Liver (tissue), 8 donors: ENCODE measurements at regions not wholly inside any gene's neighbourhood (a gene's known extent, or its start where the extent isn't known, plus 50 kb on each side); places are given as distances from the start of the nearest gene placed in this dataset.

Source experiments
- DNase-seq: peaks from one replicate; pipeline ENCODE4 v3.0.0-alpha.2; 2017; ENCODE audit warnings: low spot score
- H3K27ac ChIP-seq, 2 donors: one replicate each; pipeline ENCODE4 v1.7.0; 2013; ENCODE audit warnings: inconsistent platforms in 2 of 2, low read length in 2 of 2, control low read depth in 1 of 2, low read depth in 1 of 2, mild to moderate bottlenecking in 1 of 2
- H3K27me3 ChIP-seq, 4 donors: one replicate each; pipeline versions ENCODE4 v1.6.1 to v1.7.0; 2013; ENCODE audit warnings: low read length in 3 of 4, inconsistent platforms in 1 of 4, mild to moderate bottlenecking in 1 of 4, moderate library complexity in 1 of 4; ENCODE audit not compliant: control insufficient read depth in 4 of 4, insufficient read depth in 4 of 4
- H3K36me3 ChIP-seq, 4 donors: one replicate each; pipeline versions ENCODE4 v1.6.1 to v1.7.0; 2013; ENCODE audit warnings: low read length in 3 of 4, mild to moderate bottlenecking in 3 of 4, low read depth in 1 of 4, moderate library complexity in 1 of 4; ENCODE audit not compliant: control insufficient read depth in 4 of 4, insufficient read depth in 3 of 4
- H3K4me1 ChIP-seq, 4 donors: one replicate each; pipeline versions ENCODE4 v1.6.1 to v1.7.0; 2013; ENCODE audit warnings: low read length in 3 of 4, mild to moderate bottlenecking in 3 of 4, moderate library complexity in 1 of 4; ENCODE audit not compliant: control insufficient read depth in 4 of 4, insufficient read depth in 4 of 4
- H3K4me3 ChIP-seq, 3 donors: one replicate each; pipeline versions ENCODE4 v1.6.1 to v1.7.0; 2013; ENCODE audit warnings: low read length in 3 of 3, control low read depth in 1 of 3, low read depth in 1 of 3, mild to moderate bottlenecking in 1 of 3
- H3K9ac ChIP-seq, 2 donors: one replicate each; pipeline ENCODE4 v1.7.0; 2013; ENCODE audit warnings: low read length in 2 of 2, mild to moderate bottlenecking in 2 of 2, moderate library complexity in 2 of 2, control low read depth in 1 of 2, low read depth in 1 of 2
- H3K9me3 ChIP-seq, 4 donors: one replicate each; pipeline versions ENCODE4 v1.6.1 to v1.7.0; 2013; ENCODE audit warnings: low read length in 3 of 4; ENCODE audit not compliant: control insufficient read depth in 4 of 4
- EGR1 ChIP-seq, 2 donors: IDR thresholded peaks; 2 replicates each; pipeline ENCODE4 v1.6.1; 2016 to 2018; ENCODE audit warnings: antibody characterized with exemption in 2 of 2, low read depth in 2 of 2
- FOXA1 ChIP-seq: IDR thresholded peaks from 2 replicates; pipeline ENCODE4 v1.6.1; 2016; ENCODE audit warnings: antibody characterized with exemption
- FOXA2 ChIP-seq: IDR thresholded peaks from 2 replicates; pipeline ENCODE4 v1.6.1; 2016; ENCODE audit warnings: antibody characterized with exemption
- GABPA ChIP-seq, 2 donors: IDR thresholded peaks in 1 of 2; conservative IDR thresholded peaks in 1 of 2; 2 replicates each; pipeline ENCODE4 v1.6.1; 2016; ENCODE audit warnings: antibody characterized with exemption in 2 of 2, mild to moderate bottlenecking in 1 of 2, moderate library complexity in 1 of 2
- HNF4A ChIP-seq, 2 donors: conservative IDR thresholded peaks; 2 replicates each; pipeline ENCODE4 v1.6.1; 2016; ENCODE audit warnings: antibody characterized with exemption in 2 of 2, mild to moderate bottlenecking in 2 of 2
- HNF4G ChIP-seq: IDR thresholded peaks from 2 replicates; pipeline ENCODE4 v1.6.1; 2016; ENCODE audit warnings: antibody characterized with exemption
- JUND ChIP-seq, 2 donors: IDR thresholded peaks; 2 replicates each; pipeline ENCODE4 v1.6.1; 2016; ENCODE audit warnings: antibody characterized with exemption in 2 of 2
- NR2F2 ChIP-seq: IDR thresholded peaks from 2 replicates; pipeline ENCODE4 v1.6.1; 2016; ENCODE audit warnings: antibody characterized with exemption
- RAD21 ChIP-seq, 2 donors: IDR thresholded peaks; 2 replicates each; pipeline ENCODE4 v1.6.1; 2016; ENCODE audit warnings: antibody characterized with exemption in 2 of 2, mild to moderate bottlenecking in 2 of 2
- RXRA ChIP-seq, 2 donors: IDR thresholded peaks; 2 replicates each; pipeline ENCODE4 v1.6.1; 2017 to 2018; ENCODE audit warnings: antibody characterized with exemption in 2 of 2, mild to moderate bottlenecking in 1 of 2
- SP1 ChIP-seq: IDR thresholded peaks from 2 replicates; pipeline ENCODE4 v1.6.1; 2018; ENCODE audit warnings: antibody characterized with exemption, mild to moderate bottlenecking
- TAF1 ChIP-seq: conservative IDR thresholded peaks from 2 replicates; pipeline ENCODE4 v1.6.1; 2016; ENCODE audit warnings: antibody characterized with exemption, mild to moderate bottlenecking
- YY1 ChIP-seq: IDR thresholded peaks from 2 replicates; pipeline ENCODE4 v1.6.1; 2016; ENCODE audit warnings: antibody characterized with exemption, mild to moderate bottlenecking
- WGBS: extraction: QIAGEN DNeasy Blood & Tissue Kit; methylation state at CpG from one replicate; pipeline ENCODE4 v1.1.7; 2013; 5-methylcytosine and 5-hydroxymethylcytosine counted together
- TF ChIP-seq, protein P1 (sequence below): IDR thresholded peaks from 2 replicates; pipeline ENCODE4 v1.6.1; 2016; ENCODE audit warnings: antibody characterized with exemption
- TF ChIP-seq, protein P2 (sequence below): IDR thresholded peaks from 2 replicates; pipeline ENCODE4 v1.6.1; 2016; ENCODE audit warnings: antibody characterized with exemption, mild to moderate bottlenecking
- TF ChIP-seq, protein P3 (sequence below): IDR thresholded peaks from 2 replicates; pipeline ENCODE4 v1.6.1; 2016; ENCODE audit warnings: antibody characterized with exemption
- TF ChIP-seq, protein P4 (sequence below): IDR thresholded peaks from 2 replicates; pipeline ENCODE4 v1.6.1; 2016; ENCODE audit warnings: antibody characterized with exemption
- TF ChIP-seq, protein P5 (sequence below): fragments of 150-350 bp; IDR thresholded peaks from 2 replicates; pipeline ENCODE4 v1.5.1; 2017; ENCODE audit warnings: improper control_type of control experiment, low read depth, low read length; ENCODE audit not compliant: missing input control
- donor health status: healthy.
- donor health status: healthy.
- donor health status: healthy.
- donor health status: healthy.
- donor health status: healthy.

DNA sequence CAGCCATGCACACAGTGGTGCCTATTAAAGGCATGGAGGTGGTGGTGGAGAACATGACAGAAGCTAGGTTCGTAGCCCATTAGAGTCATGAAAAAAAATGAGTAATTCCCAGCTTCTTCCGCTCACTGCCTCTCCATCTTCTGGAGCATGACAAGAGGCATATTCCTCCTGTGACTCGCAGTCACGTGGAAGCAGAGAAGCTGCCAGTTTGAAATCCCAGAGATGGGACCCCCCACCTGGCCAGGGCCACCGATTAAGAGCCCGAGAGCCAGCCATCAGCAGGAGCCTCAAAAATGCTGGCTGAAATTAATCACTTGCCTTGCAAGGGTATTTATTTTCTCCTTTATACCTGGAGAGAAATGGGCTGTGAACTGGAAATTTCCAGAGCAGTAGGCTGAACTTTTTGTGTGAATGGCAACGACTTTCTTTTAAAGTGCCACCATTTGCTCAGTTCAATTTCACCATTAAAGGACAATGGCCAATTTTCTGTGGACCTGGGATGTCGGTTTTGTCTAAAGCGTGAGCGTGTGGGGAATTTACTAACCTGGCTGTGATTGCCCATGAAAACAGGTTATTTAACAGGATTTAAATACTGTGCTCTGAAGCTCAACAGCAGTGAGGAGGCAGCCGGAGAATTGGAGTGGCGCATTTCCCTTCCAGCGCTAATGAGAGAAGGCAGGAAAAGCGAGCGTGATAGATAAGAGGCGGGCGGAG, 189.7 kb upstream of the SDK2 start:
- DNase-seq = no peak
- Histone ChIP-seq H3K36me3 (no peaks in the 10 kb centered on the region), H3K4me3 (no peak overlapping the region), H3K27ac (no peak overlapping the region), H3K27me3 (no peaks in the 10 kb centered on the region), H3K9me3 (no peaks in the 10 kb centered on the region), H3K4me1 (no peaks in the 10 kb centered on the region), H3K9ac (no peak overlapping the region)
- TF ChIP-seq, protein P1, sequence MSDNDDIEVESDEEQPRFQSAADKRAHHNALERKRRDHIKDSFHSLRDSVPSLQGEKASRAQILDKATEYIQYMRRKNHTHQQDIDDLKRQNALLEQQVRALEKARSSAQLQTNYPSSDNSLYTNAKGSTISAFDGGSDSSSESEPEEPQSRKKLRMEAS = no peak
- WGBS = 64% methylated on average over 17 of the region's 17 CpGs

DNA sequence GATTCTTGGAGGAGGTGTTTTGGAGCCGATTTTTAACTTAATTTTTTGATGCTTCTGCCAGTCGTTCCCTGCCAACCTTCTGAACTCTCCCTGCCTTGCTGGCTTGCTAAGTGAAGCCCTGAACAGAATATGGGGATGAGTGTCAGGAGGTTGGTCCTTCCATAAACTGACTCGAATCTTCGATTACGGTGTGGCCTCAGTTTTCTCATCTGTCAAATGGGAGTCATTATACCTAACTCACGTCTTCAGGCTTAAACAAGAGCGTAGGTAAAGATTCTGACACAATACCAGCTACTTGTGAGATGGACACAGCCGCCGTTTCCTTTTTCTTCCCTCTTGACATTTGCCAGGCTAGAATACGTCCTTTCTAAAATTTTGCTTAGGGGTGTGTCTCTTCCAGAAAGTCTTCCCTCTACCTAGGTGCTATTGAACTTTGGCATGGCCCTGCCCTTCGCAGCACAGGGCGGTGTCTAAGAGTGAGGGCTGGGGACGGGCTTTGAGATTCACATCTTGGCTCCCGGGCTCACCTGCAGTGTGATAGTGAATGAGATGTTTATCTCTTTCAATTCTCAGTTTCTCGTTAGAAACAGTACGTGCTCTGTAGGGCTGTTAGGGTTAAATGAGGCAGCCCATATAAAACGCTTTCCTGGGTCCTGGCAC, 190.6 kb upstream of the SDK2 start:
- H3K36me3 ChIP-seq = no peaks in the 10 kb centered on the region
- 68% methylated on average over 17 of the region's 17 CpGs for WGBS
- TF ChIP-seq SP1 (no peak), RAD21 (IDR thresholded peaks at IDR 0.05) (no peak)
- DNase-seq = no peak
- no peaks in the 10 kb centered on the region for H3K4me1 ChIP-seq
- H3K4me3 ChIP-seq = no peak overlapping the region
- H3K27ac ChIP-seq = no peak overlapping the region
- H3K9me3 ChIP-seq = no peaks in the 10 kb centered on the region
- no peaks in the 10 kb centered on the region for H3K27me3 ChIP-seq
- no peak overlapping the region for H3K9ac ChIP-seq

DNA sequence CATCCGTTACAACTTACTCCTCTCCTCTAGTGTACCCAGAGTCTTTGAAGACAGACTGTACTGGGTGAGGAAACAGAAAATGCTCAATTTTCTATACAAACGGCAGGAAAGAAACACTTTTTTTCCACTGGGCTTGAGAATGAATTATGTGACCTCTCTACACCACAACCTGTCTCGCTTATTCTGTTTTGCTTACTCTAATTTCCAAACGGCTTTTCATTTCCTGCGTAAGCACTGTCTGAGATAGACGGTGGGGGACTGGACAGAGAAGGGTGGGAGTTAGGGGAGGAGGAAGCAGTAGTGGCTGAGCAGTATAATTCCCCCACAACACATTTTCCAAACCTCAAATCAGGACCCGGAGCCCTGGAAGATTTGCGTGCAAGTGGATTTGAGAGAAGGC, 191.4 kb upstream of the SDK2 start:
- Histone ChIP-seq H3K36me3 (no peaks in the 10 kb centered on the region), H3K9ac (no peak overlapping the region), H3K4me3 (no peak overlapping the region), H3K27me3 (no peaks in the 10 kb centered on the region), H3K4me1 (no peaks in the 10 kb centered on the region), H3K27ac (no peak overlapping the region), H3K9me3 (no peaks in the 10 kb centered on the region)
- DNase-seq = no peak
- WGBS = 54% methylated on average over 8 of the region's 8 CpGs
- TF ChIP-seq SP1 (no peak), GABPA (IDR thresholded peaks at IDR 0.05 in 1 of 2, conservative IDR thresholded peaks at IDR 0.05 in 1 of 2) (no peak), FOXA2 (no peak), RAD21 (IDR thresholded peaks at IDR 0.05) (no peak), NR2F2 (no peak), EGR1 (IDR thresholded peaks at IDR 0.05; ENCODE audit: low read depth in 2 of 2) (no peak), TAF1 (no peak), YY1 (no peak), JUND (IDR thresholded peaks at IDR 0.05) (no peak), FOXA1 (no peak), HNF4A (conservative IDR thresholded peaks at IDR 0.05) (no peak), RXRA (IDR thresholded peaks at IDR 0.05) (no peak), HNF4G (no peak)
- TF ChIP-seq, protein P1 = no peak
- TF ChIP-seq, protein P2, sequence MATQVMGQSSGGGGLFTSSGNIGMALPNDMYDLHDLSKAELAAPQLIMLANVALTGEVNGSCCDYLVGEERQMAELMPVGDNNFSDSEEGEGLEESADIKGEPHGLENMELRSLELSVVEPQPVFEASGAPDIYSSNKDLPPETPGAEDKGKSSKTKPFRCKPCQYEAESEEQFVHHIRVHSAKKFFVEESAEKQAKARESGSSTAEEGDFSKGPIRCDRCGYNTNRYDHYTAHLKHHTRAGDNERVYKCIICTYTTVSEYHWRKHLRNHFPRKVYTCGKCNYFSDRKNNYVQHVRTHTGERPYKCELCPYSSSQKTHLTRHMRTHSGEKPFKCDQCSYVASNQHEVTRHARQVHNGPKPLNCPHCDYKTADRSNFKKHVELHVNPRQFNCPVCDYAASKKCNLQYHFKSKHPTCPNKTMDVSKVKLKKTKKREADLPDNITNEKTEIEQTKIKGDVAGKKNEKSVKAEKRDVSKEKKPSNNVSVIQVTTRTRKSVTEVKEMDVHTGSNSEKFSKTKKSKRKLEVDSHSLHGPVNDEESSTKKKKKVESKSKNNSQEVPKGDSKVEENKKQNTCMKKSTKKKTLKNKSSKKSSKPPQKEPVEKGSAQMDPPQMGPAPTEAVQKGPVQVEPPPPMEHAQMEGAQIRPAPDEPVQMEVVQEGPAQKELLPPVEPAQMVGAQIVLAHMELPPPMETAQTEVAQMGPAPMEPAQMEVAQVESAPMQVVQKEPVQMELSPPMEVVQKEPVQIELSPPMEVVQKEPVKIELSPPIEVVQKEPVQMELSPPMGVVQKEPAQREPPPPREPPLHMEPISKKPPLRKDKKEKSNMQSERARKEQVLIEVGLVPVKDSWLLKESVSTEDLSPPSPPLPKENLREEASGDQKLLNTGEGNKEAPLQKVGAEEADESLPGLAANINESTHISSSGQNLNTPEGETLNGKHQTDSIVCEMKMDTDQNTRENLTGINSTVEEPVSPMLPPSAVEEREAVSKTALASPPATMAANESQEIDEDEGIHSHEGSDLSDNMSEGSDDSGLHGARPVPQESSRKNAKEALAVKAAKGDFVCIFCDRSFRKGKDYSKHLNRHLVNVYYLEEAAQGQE = no peak
- TF ChIP-seq, protein P3, sequence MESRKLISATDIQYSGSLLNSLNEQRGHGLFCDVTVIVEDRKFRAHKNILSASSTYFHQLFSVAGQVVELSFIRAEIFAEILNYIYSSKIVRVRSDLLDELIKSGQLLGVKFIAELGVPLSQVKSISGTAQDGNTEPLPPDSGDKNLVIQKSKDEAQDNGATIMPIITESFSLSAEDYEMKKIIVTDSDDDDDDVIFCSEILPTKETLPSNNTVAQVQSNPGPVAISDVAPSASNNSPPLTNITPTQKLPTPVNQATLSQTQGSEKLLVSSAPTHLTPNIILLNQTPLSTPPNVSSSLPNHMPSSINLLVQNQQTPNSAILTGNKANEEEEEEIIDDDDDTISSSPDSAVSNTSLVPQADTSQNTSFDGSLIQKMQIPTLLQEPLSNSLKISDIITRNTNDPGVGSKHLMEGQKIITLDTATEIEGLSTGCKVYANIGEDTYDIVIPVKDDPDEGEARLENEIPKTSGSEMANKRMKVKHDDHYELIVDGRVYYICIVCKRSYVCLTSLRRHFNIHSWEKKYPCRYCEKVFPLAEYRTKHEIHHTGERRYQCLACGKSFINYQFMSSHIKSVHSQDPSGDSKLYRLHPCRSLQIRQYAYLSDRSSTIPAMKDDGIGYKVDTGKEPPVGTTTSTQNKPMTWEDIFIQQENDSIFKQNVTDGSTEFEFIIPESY = no peak
- TF ChIP-seq, protein P4, sequence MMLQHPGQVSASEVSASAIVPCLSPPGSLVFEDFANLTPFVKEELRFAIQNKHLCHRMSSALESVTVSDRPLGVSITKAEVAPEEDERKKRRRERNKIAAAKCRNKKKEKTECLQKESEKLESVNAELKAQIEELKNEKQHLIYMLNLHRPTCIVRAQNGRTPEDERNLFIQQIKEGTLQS = no peak
- TF ChIP-seq, protein P5, sequence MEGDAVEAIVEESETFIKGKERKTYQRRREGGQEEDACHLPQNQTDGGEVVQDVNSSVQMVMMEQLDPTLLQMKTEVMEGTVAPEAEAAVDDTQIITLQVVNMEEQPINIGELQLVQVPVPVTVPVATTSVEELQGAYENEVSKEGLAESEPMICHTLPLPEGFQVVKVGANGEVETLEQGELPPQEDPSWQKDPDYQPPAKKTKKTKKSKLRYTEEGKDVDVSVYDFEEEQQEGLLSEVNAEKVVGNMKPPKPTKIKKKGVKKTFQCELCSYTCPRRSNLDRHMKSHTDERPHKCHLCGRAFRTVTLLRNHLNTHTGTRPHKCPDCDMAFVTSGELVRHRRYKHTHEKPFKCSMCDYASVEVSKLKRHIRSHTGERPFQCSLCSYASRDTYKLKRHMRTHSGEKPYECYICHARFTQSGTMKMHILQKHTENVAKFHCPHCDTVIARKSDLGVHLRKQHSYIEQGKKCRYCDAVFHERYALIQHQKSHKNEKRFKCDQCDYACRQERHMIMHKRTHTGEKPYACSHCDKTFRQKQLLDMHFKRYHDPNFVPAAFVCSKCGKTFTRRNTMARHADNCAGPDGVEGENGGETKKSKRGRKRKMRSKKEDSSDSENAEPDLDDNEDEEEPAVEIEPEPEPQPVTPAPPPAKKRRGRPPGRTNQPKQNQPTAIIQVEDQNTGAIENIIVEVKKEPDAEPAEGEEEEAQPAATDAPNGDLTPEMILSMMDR = no peak
